IPS-20b (cell line): ENCODE measurements at regions not wholly inside any gene's neighbourhood (a gene's known extent, or its start where the extent isn't known, plus 50 kb on each side); places are given as distances from the start of the nearest gene placed in this dataset.

Experiments
- H3K27ac ChIP-seq: one replicate; pipeline ENCODE4 v1.5.1; 2013; ENCODE audit warnings: low read length
- H3K27me3 ChIP-seq: 2 replicates; pipeline ENCODE4 v1.6.1; 2013; ENCODE audit warnings: mild to moderate bottlenecking, low read length, inconsistent platforms; ENCODE audit not compliant: insufficient read depth
- H3K36me3 ChIP-seq: 2 replicates; pipeline ENCODE4 v1.6.1; 2013; ENCODE audit warnings: low read depth, mild to moderate bottlenecking, inconsistent platforms, low read length, moderate library complexity; ENCODE audit not compliant: insufficient read depth
- H3K4me1 ChIP-seq: 2 replicates; pipeline ENCODE4 v1.6.1; 2013; ENCODE audit warnings: mild to moderate bottlenecking, control low read depth, inconsistent platforms, low read length, moderate library complexity; ENCODE audit not compliant: insufficient read depth
- H3K4me3 ChIP-seq: 2 replicates; pipeline ENCODE4 v1.5.1; 2013; ENCODE audit warnings: mild to moderate bottlenecking, low read length, inconsistent platforms
- H3K9ac ChIP-seq: 2 replicates; pipeline ENCODE4 v1.6.1; 2013; ENCODE audit warnings: low read depth, mild to moderate bottlenecking, inconsistent platforms, low read length, moderate library complexity
- H3K9me3 ChIP-seq: 2 replicates; pipeline ENCODE4 v1.6.1; 2013; ENCODE audit warnings: mild to moderate bottlenecking, low read depth, low read length, inconsistent platforms; ENCODE audit not compliant: insufficient read depth

GRCh38 chr9:109906766-109907382 is 126.9 kb downstream of the PALM2AKAP2 start:
- no peak overlapping the region for H3K4me3 ChIP-seq
- no peak overlapping the region for H3K27ac ChIP-seq
- no peaks in the 10 kb centered on the region for H3K36me3 ChIP-seq
- H3K27me3 ChIP-seq, result no peaks in the 10 kb centered on the region
- no peak overlapping the region for H3K9ac ChIP-seq
- H3K4me1 ChIP-seq, result peaks cover 14% of the 10 kb centered on the region
- H3K9me3 ChIP-seq, result no peaks in the 10 kb centered on the region

DNA sequence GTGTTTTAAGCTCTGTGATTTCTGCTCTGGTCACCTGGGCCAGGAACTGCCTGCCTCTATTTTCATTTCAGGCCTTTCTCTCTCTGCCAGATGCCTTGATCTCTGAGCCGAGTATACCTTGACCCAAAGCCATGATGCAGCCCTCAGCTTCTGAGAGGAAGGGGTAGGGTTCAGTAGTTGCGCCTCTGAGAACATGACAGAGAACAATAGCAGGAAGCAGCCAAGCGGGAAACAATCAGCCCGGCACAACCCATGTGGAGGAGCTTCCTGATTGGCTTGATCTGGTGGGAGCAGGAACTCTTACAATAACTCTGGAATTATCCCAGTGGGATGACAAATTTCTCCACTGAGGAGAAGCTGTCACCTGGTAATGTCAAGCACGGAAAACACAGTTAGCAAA is 127.4 kb downstream of the PALM2AKAP2 start:
- Histone ChIP-seq H3K4me3 (no peak overlapping the region), H3K4me1 (peaks cover 17% of the 10 kb centered on the region), H3K9ac (no peak overlapping the region), H3K27ac (no peak overlapping the region), H3K36me3 (no peaks in the 10 kb centered on the region), H3K27me3 (no peaks in the 10 kb centered on the region), H3K9me3 (no peaks in the 10 kb centered on the region)

DNA sequence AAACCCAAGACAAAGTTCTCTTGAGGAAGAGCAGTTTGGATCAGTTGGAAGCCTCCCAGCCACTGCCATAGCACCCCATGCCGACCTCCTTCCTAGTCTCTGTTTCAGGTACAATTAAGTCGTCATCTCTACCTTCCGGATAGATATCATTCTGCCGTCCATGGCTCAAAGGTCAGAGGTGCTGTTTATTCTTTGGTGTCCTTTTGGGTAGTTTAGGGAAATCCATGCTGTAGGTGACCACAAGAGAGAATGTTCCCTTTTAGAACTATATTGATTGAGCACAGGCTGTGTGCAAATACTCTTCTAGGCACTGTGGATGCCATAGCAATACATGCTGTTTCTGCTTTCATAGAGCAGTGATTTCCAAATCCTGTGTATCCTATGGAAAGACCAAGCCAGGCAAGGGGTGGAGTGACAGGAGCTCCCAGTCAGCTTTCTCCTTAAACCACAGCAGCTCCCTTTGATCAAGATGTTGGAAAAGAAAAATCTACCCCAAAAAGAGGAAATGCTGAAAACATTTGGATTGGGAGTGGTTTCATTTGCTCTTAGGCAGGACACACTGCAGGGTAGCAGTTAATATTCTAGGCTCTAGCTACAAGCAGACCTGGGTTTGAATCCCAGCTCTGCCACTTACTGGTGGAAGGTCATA is 127.9 kb downstream of the PALM2AKAP2 start:
- Histone ChIP-seq H3K27me3 (no peaks in the 10 kb centered on the region), H3K4me3 (no peak overlapping the region), H3K27ac (no peak overlapping the region), H3K36me3 (no peaks in the 10 kb centered on the region), H3K9me3 (no peaks in the 10 kb centered on the region), H3K4me1 (peaks cover 22% of the 10 kb centered on the region), H3K9ac (no peak overlapping the region)

- Histone ChIP-seq H3K9ac (no peak overlapping the region), H3K4me1 (peaks cover 22% of the 10 kb centered on the region), H3K27ac (no peak overlapping the region), H3K9me3 (no peaks in the 10 kb centered on the region), H3K27me3 (no peaks in the 10 kb centered on the region), H3K36me3 (no peaks in the 10 kb centered on the region), H3K4me3 (no peak overlapping the region)
Measured at GRCh38 chr9:109908459-109909390, 128.7 kb downstream of the PALM2AKAP2 start.

DNA sequence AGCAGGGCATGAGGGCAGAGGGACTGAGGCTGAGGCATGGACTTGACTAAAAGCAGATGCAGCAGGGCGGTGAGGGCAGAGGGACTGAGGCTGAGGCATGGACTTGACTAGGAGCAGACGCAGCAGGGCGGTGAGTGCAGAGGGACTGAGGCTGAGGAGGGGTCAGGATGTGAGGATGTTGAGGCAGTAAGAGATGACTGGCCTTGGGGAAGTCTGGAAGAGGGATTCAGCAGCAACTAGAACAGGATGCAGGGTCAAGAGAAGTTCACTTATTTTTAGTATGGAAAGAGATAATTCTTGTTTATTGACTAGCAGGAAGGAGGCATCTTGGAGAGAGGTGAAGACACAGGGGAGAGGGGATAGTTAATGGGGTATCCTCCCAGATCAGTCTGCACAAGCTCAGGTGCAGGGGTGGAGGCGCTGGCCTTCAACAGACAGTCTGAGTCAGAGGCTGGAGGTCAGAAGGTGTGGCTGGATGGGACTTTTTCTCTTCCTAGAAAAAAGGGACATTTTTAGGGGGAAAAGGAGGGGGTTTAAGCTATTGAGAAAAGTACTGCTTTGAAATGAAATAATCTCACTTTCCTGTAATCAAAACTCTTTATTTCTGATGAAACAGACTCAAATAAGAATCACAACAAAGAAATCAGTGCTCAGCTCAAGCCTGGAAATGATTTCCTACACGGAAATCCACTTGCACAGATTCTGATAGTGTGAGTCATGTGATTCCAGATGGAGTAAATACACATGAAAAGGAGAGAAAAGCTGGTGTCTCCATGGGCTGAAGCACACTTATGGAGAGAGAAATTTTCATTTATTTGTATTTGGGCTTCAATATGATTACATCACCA is 130.9 kb downstream of the PALM2AKAP2 start:
- no peaks in the 10 kb centered on the region for H3K27me3 ChIP-seq
- no peak overlapping the region for H3K4me3 ChIP-seq
- no peaks in the 10 kb centered on the region for H3K36me3 ChIP-seq
- H3K4me1 ChIP-seq, result peaks cover 22% of the 10 kb centered on the region
- H3K27ac ChIP-seq, result no peak overlapping the region
- H3K9me3 ChIP-seq, result no peaks in the 10 kb centered on the region
- H3K9ac ChIP-seq, result no peak overlapping the region

DNA sequence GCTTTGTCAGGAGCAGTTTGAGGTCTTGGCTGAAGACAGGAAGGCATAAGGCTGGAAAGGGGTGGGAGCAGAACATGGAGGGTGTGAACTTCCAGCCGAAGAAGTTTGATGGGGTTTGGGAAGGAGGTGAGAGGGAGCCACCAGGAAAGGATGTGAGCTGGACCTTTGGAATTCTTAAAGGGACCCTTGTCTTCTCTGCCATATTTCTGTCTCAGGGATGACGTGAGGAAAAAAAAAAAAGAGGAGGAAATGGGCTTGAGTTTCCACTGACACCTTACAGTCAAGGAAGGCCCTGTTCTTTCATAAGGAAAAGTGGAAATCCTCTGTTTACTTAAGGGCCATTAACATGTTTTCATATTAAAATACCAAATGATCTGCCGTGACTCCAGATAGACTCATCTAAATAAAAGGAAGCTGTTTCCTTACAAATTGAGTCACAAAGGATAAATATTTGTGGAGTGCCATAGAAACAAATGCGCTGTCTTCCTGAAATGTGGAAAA is 132.1 kb downstream of the PALM2AKAP2 start:
- no peak overlapping the region for H3K27ac ChIP-seq
- H3K4me1 ChIP-seq, result peaks cover 20% of the 10 kb centered on the region
- H3K4me3 ChIP-seq, result no peak overlapping the region
- no peak overlapping the region for H3K9ac ChIP-seq
- no peaks in the 10 kb centered on the region for H3K9me3 ChIP-seq
- H3K36me3 ChIP-seq, result no peaks in the 10 kb centered on the region
- H3K27me3 ChIP-seq, result no peaks in the 10 kb centered on the region

GRCh38 chr9:109912726-109913460 is 132.9 kb downstream of the PALM2AKAP2 start:
- H3K27ac ChIP-seq, result no peak overlapping the region
- H3K4me3 ChIP-seq, result no peak overlapping the region
- no peak overlapping the region for H3K9ac ChIP-seq

GRCh38 chr9:109913461-109913810 is 133.4 kb downstream of the PALM2AKAP2 start:
- Histone ChIP-seq H3K9me3 (no peaks in the 10 kb centered on the region), H3K4me1 (peaks cover 17% of the 10 kb centered on the region), H3K27ac (no peak overlapping the region), H3K36me3 (no peaks in the 10 kb centered on the region), H3K4me3 (no peak overlapping the region), H3K27me3 (no peaks in the 10 kb centered on the region), H3K9ac (no peak overlapping the region)

More at GRCh38 chr9:109912726-109913460, 132.9 kb downstream of the PALM2AKAP2 start:
- H3K9me3 ChIP-seq, result no peaks in the 10 kb centered on the region
- H3K4me1 ChIP-seq, result peaks cover 17% of the 10 kb centered on the region
- no peaks in the 10 kb centered on the region for H3K36me3 ChIP-seq
- H3K27me3 ChIP-seq, result no peaks in the 10 kb centered on the region

GRCh38 chr9:109914280-109915027 is 134.5 kb downstream of the PALM2AKAP2 start:
- H3K27ac ChIP-seq, result no peak overlapping the region
- no peaks in the 10 kb centered on the region for H3K9me3 ChIP-seq
- no peaks in the 10 kb centered on the region for H3K36me3 ChIP-seq
- H3K27me3 ChIP-seq, result no peaks in the 10 kb centered on the region
- peaks cover 17% of the 10 kb centered on the region for H3K4me1 ChIP-seq
- no peak overlapping the region for H3K9ac ChIP-seq
- H3K4me3 ChIP-seq, result no peak overlapping the region

- no peak overlapping the region for H3K9ac ChIP-seq
- no peaks in the 10 kb centered on the region for H3K27me3 ChIP-seq
- H3K36me3 ChIP-seq, result no peaks in the 10 kb centered on the region
- no peaks in the 10 kb centered on the region for H3K9me3 ChIP-seq
- no peak overlapping the region for H3K27ac ChIP-seq
- H3K4me3 ChIP-seq, result no peak overlapping the region
- peaks cover 13% of the 10 kb centered on the region for H3K4me1 ChIP-seq
Measured at GRCh38 chr9:109916316-109916715, 136.3 kb downstream of the PALM2AKAP2 start.
